ENCODE measurements at regions not wholly inside any gene's neighbourhood (a gene's known extent, or its start where the extent isn't known, plus 50 kb on each side); places are given as distances from the start of the nearest gene placed in this dataset.

GRCh38 chr16:85390511-85391174, 222.5 kb upstream of the GSE1 start:
- peak; percentile 91 for DNase-seq (ENCODE audit: low spot score)

- no peak for DNase-seq (ENCODE audit: low spot score)
Measured at GRCh38 chr16:85391175-85391707, 221.9 kb upstream of the GSE1 start.

GRCh38 chr16:85391769-85392583, 221.1 kb upstream of the GSE1 start:
- DNase-seq (ENCODE audit: low spot score), result no peak

GRCh38 chr16:85392756-85393673, 220.1 kb upstream of the GSE1 start:
- DNase-seq (ENCODE audit: low spot score), result no peak

GRCh38 chr16:85393674-85394451, 219.3 kb upstream of the GSE1 start:
- no peak for DNase-seq (ENCODE audit: low spot score)

- DNase-seq (ENCODE audit: low spot score), result no peak
Measured at GRCh38 chr16:85394456-85395206, 218.5 kb upstream of the GSE1 start.

- peak; percentile 99 for DNase-seq (ENCODE audit: low spot score)
Measured at GRCh38 chr16:85395207-85395912, 217.8 kb upstream of the GSE1 start.

GRCh38 chr16:85395913-85396878, 216.9 kb upstream of the GSE1 start:
- DNase-seq (ENCODE audit: low spot score), result no peak

GRCh38 chr16:85396879-85397871, 215.9 kb upstream of the GSE1 start:
- DNase-seq (ENCODE audit: low spot score), result no peak

- no peak for DNase-seq (ENCODE audit: low spot score)
Measured at GRCh38 chr16:85398050-85398451, 215.1 kb upstream of the GSE1 start.

- no peak for DNase-seq (ENCODE audit: low spot score)
Measured at GRCh38 chr16:85398688-85399582, 214.2 kb upstream of the GSE1 start.

GRCh38 chr16:85399583-85400284, 213.4 kb upstream of the GSE1 start:
- no peak for DNase-seq (ENCODE audit: low spot score)

GRCh38 chr16:85400305-85401205, 212.6 kb upstream of the GSE1 start:
- DNase-seq (ENCODE audit: low spot score), result no peak

- DNase-seq (ENCODE audit: low spot score), result no peak
Measured at GRCh38 chr16:85401370-85401916, 211.7 kb upstream of the GSE1 start.

Data from H4 (cell line).